Osteocyte (in vitro differentiated cells): ENCODE measurements at regions not wholly inside any gene's neighbourhood (a gene's known extent, or its start where the extent isn't known, plus 50 kb on each side); places are given as distances from the start of the nearest gene placed in this dataset.
A peak's percentile ranks its signal among the peaks of the same experiment; 100 is the strongest.

ENCODE experiments used
- DNase-seq: peaks from one replicate; pipeline ENCODE4 v3.0.0; 2021; ENCODE audit warnings: mixed read lengths; ENCODE audit not compliant: unreplicated experiment; ENCODE audit errors: extremely low spot score
- H3K27ac Mint-ChIP-seq: one replicate; pipeline ENCODE4 v1.8.0; 2021; ENCODE audit warnings: mild to moderate bottlenecking, mixed read lengths; ENCODE audit not compliant: unreplicated experiment
- H3K27me3 Mint-ChIP-seq: one replicate; pipeline ENCODE4 v1.8.0; 2021; ENCODE audit warnings: mixed read lengths; ENCODE audit not compliant: unreplicated experiment
- H3K36me3 Mint-ChIP-seq: one replicate; pipeline ENCODE4 v1.8.0; 2021; ENCODE audit warnings: mixed read lengths; ENCODE audit not compliant: unreplicated experiment
- H3K4me1 Mint-ChIP-seq: one replicate; pipeline ENCODE4 v1.8.0; 2021; ENCODE audit warnings: mixed read lengths; ENCODE audit not compliant: unreplicated experiment
- H3K4me3 Mint-ChIP-seq: one replicate; pipeline ENCODE4 v1.8.0; 2021; ENCODE audit warnings: mild to moderate bottlenecking, moderate library complexity, mixed read lengths; ENCODE audit not compliant: unreplicated experiment
- H3K9me3 Mint-ChIP-seq: one replicate; pipeline ENCODE4 v1.8.0; 2021; ENCODE audit warnings: mixed read lengths; ENCODE audit not compliant: unreplicated experiment
- CTCF ChIP-seq: fragments of 200-600 bp; sonication (generic); IDR thresholded peaks from 2 replicates; pipeline ENCODE4 v1.5.0; 2021; ENCODE audit warnings: antibody characterized with exemption, mild to moderate bottlenecking, moderate library complexity

- peaks cover 14% of the 10 kb centered on the region for H3K4me1 Mint-ChIP-seq
- H3K4me3 Mint-ChIP-seq, result no peak overlapping the region
- DNase-seq, result no peak
- peaks cover 6% of the 10 kb centered on the region for H3K9me3 Mint-ChIP-seq
- H3K36me3 Mint-ChIP-seq, result no peaks in the 10 kb centered on the region
- H3K27me3 Mint-ChIP-seq, result peaks cover 21% of the 10 kb centered on the region
- TF ChIP-seq CTCF, result no peak
- H3K27ac Mint-ChIP-seq, result no peak overlapping the region
Observed at GRCh38 chr7:42753367-42753766, 158.5 kb downstream of the C7orf25 start.

GRCh38 chr7:42750172-42750571, 161.7 kb downstream of the C7orf25 start:
- H3K27ac Mint-ChIP-seq, result no peak overlapping the region
- peaks cover 21% of the 10 kb centered on the region for H3K27me3 Mint-ChIP-seq
- peaks cover 25% of the 10 kb centered on the region for H3K4me1 Mint-ChIP-seq
- no peak for TF ChIP-seq CTCF
- no peak overlapping the region for H3K4me3 Mint-ChIP-seq
- H3K36me3 Mint-ChIP-seq, result no peaks in the 10 kb centered on the region
- no peak for DNase-seq
- peaks cover 11% of the 10 kb centered on the region for H3K9me3 Mint-ChIP-seq

- H3K36me3 Mint-ChIP-seq, result no peaks in the 10 kb centered on the region
- peaks cover 27% of the 10 kb centered on the region for H3K27me3 Mint-ChIP-seq
- H3K4me3 Mint-ChIP-seq, result no peak overlapping the region
- TF ChIP-seq CTCF, result no peak
- peaks cover 11% of the 10 kb centered on the region for H3K9me3 Mint-ChIP-seq
- H3K4me1 Mint-ChIP-seq, result peaks cover 19% of the 10 kb centered on the region
- DNase-seq, result no peak
- no peak overlapping the region for H3K27ac Mint-ChIP-seq
Observed at GRCh38 chr7:42747044-42747443, 164.8 kb downstream of the C7orf25 start.

GRCh38 chr7:42746214-42746613, 165.7 kb downstream of the C7orf25 start:
- Mint-ChIP-seq H3K27me3 (peaks cover 31% of the 10 kb centered on the region), H3K9me3 (peaks cover 11% of the 10 kb centered on the region), H3K4me3 (no peak overlapping the region), H3K27ac (no peak overlapping the region), H3K36me3 (no peaks in the 10 kb centered on the region), H3K4me1 (peaks cover 19% of the 10 kb centered on the region)
- TF ChIP-seq CTCF, result no peak
- DNase-seq, result no peak

- Mint-ChIP-seq H3K27me3 (peaks cover 33% of the 10 kb centered on the region), H3K36me3 (no peaks in the 10 kb centered on the region), H3K9me3 (peaks cover 11% of the 10 kb centered on the region), H3K4me1 (peaks cover 19% of the 10 kb centered on the region), H3K27ac (no peak overlapping the region), H3K4me3 (no peak overlapping the region)
- TF ChIP-seq CTCF, result peak; percentile 54
- DNase-seq, result no peak
Observed at GRCh38 chr7:42745357-42746059, 166.4 kb downstream of the C7orf25 start.
